Neural crest cell (in vitro differentiated cells): ENCODE measurements at regions not wholly inside any gene's neighbourhood (a gene's known extent, or its start where the extent isn't known, plus 50 kb on each side); places are given as distances from the start of the nearest gene placed in this dataset.

ENCODE experiments used
- DNase-seq: peaks from one replicate; pipeline ENCODE4 v3.0.0; 2021; ENCODE audit warnings: low read depth, mixed read lengths, low spot score
- H3K27ac Mint-ChIP-seq: one replicate; pipeline ENCODE4 v1.8.0; 2021; ENCODE audit warnings: mild to moderate bottlenecking, mixed read lengths; ENCODE audit not compliant: unreplicated experiment
- H3K27me3 Mint-ChIP-seq: 2 replicates; pipeline ENCODE4 v1.8.0; 2021; ENCODE audit warnings: low read depth, mild to moderate bottlenecking, mixed read lengths
- H3K36me3 Mint-ChIP-seq: 2 replicates; pipeline ENCODE4 v1.8.0; 2021; ENCODE audit warnings: low read depth, mild to moderate bottlenecking, mixed read lengths
- H3K4me1 Mint-ChIP-seq: 2 replicates; pipeline ENCODE4 v1.8.0; 2021; ENCODE audit warnings: mixed read lengths
- H3K4me3 Mint-ChIP-seq: one replicate; pipeline ENCODE4 v1.8.0; 2021; ENCODE audit warnings: mild to moderate bottlenecking, mixed read lengths
- H3K9me3 Mint-ChIP-seq: 2 replicates; pipeline ENCODE4 v1.8.0; 2021; ENCODE audit warnings: mixed read lengths
- CTCF ChIP-seq: fragments of 200-600 bp; sonication (generic); conservative IDR thresholded peaks from 2 replicates; pipeline ENCODE4 v1.5.0; 2021; ENCODE audit warnings: antibody characterized with exemption, mild to moderate bottlenecking

GRCh38 chr9:1962122-1962521 is 53.0 kb upstream of the SMARCA2 start:
- Mint-ChIP-seq H3K4me1 (no peaks in the 10 kb centered on the region), H3K4me3 (no peak overlapping the region), H3K27ac (no peak overlapping the region), H3K9me3 (no peaks in the 10 kb centered on the region), H3K27me3 (peaks cover 15% of the 10 kb centered on the region), H3K36me3 (no peaks in the 10 kb centered on the region)
- no peak for DNase-seq
- no peak for TF ChIP-seq CTCF

GRCh38 chr9:1962588-1963106 is 52.5 kb upstream of the SMARCA2 start:
- peaks cover 16% of the 10 kb centered on the region for H3K27me3 Mint-ChIP-seq
- no peak for TF ChIP-seq CTCF
- no peaks in the 10 kb centered on the region for H3K4me1 Mint-ChIP-seq
- DNase-seq, result no peak
- no peak overlapping the region for H3K27ac Mint-ChIP-seq
- no peaks in the 10 kb centered on the region for H3K36me3 Mint-ChIP-seq
- no peak overlapping the region for H3K4me3 Mint-ChIP-seq
- no peaks in the 10 kb centered on the region for H3K9me3 Mint-ChIP-seq

- no peak for DNase-seq
- TF ChIP-seq CTCF, result no peak
- Mint-ChIP-seq H3K4me1 (no peaks in the 10 kb centered on the region), H3K27me3 (peaks cover 16% of the 10 kb centered on the region), H3K4me3 (no peak overlapping the region), H3K9me3 (no peaks in the 10 kb centered on the region), H3K36me3 (no peaks in the 10 kb centered on the region), H3K27ac (no peak overlapping the region)
These were observed 51.1 kb upstream of the SMARCA2 start for GRCh38 chr9:1964093-1964492.
